ENCODE measurements at regions not wholly inside any gene's neighbourhood (a gene's known extent, or its start where the extent isn't known, plus 50 kb on each side); places are given as distances from the start of the nearest gene placed in this dataset.

DNA sequence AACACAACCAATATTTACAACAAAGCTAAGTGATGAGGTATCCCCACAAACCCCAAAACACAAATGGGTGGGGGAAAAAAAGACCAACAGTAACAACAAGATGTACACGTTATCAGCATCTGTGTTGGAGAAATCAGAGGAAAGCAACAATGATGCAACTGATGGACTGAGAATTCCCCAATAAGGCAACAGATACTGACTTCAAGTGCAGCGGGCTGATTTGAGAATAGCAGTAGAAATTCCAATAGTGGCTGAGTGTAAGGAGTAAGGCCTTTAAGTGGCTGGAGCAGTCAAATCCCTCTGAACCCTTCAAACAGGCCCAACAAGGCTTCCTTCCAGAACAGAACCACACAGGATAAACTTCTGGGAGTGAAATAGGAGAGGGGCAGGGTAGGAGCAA is 97.6 kb downstream of the TM2D1 start:
- DNase-seq (ENCODE audit: low read depth): no peak

DNA sequence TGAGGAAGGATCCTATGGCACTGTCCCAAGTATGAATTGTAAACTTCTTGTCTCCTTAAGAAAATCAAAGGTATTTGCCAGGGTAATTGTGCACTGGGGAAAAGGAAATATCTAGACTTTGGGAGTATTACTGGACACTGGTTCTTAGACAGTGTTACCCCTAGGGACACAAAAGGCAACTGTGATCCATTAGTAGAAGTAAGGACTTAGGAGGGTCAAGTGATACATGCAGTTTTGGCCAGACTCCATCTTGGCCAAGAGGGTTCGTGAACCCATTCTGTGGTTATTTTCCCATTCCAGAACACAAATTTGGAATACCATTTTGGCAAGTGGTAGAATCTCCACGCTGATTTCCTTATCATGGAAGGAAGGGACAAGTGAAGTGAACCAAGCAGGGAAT is 98.1 kb downstream of the TM2D1 start:
- DNase-seq (ENCODE audit: low read depth): no peak

DNA sequence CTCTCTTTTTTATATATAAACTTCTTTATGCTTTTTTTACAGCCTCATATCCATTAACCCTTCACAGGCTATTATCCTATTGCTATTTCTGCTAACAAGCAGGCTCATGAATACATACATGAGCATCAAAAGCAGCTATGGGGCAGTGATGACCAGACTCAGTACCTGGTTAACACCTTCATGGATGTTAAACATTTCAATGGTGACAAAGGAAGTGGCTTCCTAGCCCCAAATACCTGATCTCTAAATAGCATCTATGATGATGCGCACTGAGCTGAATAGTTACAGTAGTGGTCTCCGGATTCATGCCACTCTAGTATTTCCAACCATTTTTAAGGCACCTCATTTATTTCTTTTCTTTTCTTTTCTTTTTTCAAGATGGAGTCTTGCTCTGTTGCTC is 101.1 kb downstream of the TM2D1 start:
- no peak for DNase-seq (ENCODE audit: low read depth)

DNA sequence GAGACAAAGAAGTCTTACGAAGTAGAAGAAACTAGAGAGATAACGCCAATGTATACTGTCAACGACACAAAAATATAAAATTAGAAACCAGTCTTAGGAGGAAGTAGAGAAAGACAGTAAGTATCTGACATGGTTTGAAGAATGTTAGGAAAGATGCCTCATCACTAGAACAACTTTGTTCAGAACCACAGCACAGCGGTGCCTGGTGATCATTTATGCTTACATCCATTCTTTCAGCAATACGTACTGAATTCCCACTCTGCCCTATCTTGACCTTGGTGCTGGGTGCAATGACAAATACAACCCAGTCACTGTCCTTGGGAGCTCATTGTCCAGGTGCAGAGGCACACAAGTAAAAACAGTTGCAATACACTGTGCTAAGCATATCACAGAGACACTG is 104.4 kb downstream of the TM2D1 start:
- no peak for DNase-seq (ENCODE audit: low read depth)

DNA sequence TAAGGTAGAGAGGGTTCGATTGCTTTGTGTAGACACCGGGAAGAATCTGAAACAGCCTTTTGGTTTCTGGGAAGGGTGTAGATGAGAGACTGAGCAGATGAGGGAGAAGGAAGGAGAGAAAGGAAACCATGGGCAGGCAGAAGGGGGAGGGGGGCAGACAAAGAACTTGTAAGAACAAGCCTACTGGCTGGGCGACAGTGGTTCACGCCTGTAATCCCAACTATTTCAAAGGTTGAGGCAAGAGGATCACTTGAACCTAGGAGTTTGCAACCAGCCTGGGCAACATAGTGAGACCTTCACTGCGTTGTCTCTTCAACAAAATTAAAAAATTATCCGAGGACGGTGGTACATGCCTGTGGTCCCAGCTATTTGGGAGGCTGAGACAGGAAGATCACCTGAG is 106.2 kb downstream of the TM2D1 start:
- DNase-seq (ENCODE audit: low read depth): no peak

DNA sequence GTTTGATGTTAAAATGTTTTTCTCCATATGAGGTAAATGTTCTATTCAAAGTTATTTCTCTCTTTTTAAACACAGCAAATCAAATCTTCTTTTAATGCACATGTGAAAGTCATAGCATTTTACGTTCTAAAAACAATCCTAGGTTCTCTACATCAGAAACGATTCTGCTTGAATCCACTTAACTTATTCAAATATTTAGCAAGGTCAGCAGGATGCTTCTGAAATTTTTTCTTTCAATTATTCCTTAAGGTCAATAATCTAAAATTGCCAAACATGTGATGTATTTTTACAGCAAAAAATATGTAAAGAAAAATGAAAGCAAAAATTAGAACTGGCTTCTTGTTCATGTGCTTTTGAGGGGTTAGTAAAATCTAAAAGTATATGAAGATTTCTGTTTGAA is 106.7 kb downstream of the TM2D1 start:
- DNase-seq (ENCODE audit: low read depth): no peak

DNA sequence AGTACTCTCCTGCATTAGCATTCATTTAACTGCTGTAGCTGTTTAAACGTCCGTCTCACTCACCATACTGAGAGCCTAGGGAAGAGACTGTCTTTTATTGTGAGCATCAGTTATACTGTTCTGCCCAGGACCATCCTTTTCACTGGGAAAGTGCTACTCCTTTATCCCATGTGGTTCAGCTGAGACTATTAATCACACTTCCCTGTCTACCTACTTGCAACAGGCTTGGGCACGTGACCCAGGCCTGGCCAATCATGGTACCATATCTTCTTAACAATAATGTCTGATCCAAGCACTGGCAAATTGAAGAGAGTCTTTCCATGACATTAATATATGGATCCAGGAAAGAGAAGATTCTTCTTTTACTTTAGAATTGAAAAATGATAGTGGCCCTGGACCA is 108.1 kb downstream of the TM2D1 start:
- no peak for DNase-seq (ENCODE audit: low read depth)

DNA sequence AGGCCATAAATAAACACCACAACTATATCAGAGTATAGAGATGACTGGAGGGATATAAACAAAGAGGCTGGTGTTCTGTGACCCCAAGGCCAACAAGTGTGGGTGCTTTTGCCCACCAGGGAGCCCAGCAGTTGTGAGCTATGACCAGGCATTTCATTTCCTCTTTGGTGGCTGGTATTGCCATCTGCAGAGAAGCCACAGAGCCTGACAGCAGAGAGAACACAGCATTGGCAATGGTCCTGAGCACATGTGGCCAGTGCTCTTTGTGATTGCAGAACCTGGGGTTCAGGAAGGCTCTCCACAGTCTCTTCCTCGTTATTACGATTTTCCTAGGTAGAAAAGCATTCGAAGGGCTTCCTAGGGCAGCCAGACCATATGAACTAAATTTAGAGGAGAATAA is 112.3 kb downstream of the TM2D1 start:
- no peak for DNase-seq (ENCODE audit: low read depth)

DNA sequence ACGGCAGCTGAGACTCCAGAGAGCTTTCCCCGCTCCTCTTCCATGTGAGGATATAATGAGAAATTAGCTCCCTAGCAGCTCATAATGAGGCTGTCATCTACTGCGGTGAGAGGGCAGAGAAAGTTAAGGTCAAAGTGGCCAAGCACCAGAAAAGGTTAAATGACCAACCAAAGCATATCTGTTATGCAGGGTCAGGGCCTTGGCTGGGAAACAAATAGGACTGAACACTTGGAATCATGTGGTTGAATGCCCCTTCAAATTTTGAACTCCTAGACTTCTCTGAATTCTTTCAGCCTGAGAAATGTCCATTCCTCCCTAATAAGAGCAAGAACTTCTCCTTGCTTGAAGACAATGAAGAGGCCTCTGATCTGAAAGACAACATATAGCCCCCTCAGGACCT is 115.9 kb downstream of the TM2D1 start:
- no peak for DNase-seq (ENCODE audit: low read depth)

DNA sequence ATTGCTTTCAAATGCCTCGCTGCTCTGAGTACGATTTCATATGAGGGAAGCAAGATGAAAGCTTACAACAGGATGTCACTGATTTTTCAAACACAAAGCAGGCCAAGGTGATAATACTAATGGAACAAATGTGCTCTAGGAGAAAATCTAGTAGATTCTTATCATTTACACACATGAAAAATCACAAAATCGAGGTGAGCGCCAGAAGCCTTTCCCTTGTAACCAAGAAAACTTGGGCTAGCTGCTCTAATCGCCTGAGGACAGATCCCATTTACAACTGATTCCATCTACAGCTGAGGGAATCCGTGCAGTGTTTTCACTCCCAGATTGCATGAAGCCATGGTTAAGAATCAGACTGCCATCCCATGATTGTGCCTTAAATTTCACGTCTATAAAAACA is 117.5 kb downstream of the TM2D1 start:
- no peak for DNase-seq (ENCODE audit: low read depth)

DNA sequence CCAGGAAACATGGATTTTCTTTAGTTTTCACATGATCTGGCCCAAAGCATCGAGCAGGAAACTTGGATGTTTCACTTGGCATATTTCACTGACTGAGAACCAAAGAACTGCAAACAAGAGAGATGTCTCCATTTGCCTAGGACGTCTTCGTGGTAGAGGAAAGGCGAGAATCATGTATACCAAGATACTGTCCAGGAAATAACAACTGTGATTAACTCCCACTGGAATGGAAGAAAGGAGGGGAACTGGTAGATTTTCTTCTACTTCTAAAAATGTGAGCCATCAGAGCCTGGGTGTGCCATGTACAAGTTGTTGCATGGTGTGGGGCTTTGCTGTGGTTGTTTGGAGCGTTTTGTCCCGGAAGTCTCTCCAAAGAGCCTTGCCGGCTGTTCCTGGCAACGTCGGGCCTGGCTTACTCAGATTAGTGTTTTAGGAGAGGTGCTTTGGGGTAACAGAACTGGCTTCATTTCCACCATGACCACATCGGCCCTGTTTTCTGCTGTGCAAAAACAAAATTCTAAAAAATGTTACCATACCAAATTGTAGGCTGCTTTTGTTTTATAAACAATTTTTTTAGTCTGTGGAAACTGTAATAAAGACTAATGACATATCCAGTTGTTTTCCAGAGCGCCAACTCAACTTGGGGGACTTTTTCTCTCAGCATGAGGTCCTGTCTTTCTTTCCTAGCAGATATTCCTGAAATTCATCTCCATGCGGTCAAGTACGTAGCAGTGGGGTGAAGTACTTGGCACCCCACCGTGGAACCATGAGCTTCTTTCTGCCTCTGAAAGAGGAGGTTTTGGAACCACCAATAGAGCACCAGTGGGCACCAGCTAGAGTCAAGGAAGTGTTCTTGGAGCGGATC is 118.3 kb downstream of the TM2D1 start:
- no peak for DNase-seq (ENCODE audit: low read depth)

DNA sequence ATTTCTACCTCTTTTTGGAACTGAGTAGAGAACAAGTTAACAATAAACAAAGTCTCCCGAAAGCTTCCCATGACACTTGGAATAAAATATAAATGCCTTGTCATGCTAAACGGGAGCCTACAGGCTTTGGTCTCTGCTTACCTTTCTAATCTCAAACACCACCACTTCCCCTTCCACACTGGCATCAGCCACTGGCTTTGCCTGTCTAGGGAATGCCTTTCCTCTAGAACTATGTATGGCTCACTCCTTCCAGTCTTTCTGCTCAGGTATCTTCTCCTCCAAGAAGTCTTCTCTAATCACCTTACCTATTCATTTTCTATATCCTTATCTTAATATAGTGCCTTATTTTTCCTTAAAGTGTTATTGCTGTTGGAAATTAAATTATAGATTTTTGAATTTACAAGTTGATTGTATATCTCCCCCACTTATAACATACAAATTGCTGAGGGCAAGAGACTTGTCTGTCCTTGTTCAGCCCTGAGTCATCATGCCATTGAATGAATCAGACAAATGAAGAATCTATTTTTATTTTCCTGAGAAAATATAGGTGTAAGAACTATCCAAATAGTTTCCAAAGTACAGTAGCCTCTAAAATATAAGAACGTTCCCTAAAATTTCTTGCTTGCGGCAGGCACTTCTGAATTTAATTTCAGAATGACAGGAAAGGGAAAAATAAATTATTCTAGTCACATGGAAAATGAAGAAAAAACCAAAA is 119.2 kb downstream of the TM2D1 start:
- no peak for DNase-seq (ENCODE audit: low read depth)

DNA sequence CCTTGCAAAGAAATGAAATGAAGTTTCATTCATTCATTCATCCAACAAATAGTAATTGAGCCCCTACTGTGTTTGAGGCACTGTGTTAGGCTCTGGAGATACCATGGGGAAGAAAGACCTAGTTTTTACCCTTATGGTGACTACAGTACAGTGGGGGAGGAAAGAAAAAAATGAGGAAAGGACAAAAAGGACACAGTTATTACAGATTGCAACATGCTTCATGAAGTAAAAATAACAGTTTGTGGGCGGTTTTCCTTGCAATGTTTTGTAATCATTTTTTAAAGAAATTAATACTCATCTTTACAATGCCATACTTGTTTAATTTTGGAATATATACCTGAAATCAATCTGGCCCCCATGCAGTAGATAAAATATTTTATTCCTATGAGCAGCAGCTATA is 120.3 kb downstream of the TM2D1 start:
- DNase-seq (ENCODE audit: low read depth): no peak

DNA sequence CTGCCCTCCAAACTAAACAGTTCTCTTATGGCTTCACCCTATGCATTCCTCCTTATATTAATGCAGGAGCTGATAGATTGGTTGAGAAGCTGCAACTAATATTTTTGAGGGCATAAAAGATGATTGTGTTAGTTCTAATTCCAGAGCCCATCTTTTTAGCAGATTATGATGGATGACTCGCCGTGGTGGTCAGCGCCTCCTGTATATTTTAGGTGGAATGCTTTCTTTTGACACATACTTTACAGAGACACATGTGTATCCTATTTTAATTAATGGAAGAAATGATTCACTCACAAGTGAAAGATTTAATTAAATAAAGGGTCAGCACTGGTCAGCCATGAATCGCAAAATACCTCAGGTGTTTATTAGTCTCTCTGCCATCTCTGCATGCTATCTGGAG is 120.7 kb downstream of the TM2D1 start:
- DNase-seq (ENCODE audit: low read depth): no peak

DNA sequence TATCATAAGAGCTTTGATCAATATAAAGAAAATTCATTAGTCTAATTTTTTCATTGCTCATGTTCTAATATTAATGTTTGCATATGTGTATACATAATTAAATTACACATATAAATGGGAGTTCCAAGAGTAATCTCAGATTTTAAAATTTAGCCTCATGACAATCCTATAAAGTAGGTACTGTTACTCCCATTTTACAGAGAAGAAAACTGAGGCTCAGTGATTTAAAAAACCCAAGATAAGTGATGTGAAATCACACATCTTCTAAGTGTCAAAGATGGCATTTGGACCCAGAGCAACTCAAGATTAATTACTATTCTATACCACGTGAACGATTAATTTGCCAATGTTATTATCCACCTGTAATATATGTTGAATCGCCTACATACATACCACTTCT is 122.3 kb downstream of the TM2D1 start:
- DNase-seq (ENCODE audit: low read depth): no peak

DNA sequence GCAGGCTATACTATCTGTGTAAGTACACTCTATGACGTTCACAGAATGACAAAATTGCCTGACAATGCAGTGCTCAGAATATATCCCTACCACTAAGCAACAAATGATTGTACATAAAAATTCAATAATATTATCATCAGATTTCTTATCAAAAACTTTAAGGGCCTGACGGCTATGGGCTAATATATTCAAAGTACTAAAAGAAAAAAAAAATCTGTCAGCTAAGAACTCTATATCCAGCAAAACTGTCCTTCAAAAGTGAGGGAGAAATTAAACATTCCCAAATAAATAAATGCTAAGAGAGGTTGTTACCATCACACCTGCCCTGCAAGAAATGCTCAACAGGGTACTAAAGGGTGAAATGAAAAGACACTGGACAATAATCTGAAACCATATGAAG is 127.3 kb downstream of the TM2D1 start:
- no peak for DNase-seq (ENCODE audit: low read depth)

DNA sequence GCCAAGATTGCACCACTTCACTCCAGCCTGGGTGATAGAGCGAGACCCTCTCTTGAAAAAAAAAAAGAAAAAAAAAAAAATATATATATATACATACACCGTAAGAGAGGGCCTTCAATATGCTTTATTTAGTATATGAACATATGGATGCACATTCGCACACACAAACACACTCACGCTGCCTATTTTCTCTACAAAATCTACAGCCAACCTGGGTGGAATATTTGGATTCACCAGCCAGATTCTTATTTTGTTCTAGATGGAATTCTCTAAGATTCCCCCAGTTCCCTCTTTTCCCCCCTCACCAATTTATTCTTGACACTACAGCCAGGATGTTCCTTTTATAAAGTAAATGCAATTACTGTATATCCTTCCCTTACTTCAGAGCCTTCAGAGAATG is 131.6 kb downstream of the TM2D1 start:
- DNase-seq (ENCODE audit: low read depth): no peak

DNA sequence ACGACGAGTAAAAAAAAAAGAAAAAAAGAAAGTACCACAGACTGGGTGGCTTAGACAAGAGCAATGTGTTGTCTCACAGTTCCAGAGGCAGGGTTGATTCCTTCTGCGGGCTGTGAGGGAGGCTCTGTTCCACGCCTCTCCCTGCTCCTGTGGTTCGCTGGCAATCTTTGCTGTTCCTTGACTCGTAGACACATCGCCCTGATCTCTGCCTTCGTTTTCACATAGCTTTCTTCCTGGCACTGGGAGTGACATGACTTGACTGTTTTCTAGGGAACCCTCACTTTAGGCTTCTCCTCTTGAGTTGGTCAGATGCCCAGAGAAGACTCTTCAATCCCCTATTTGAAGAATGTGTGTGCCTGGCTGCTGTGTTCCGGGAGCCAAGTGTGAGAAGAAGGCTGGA is 133.6 kb downstream of the TM2D1 start:
- DNase-seq (ENCODE audit: low read depth): no peak

DNA sequence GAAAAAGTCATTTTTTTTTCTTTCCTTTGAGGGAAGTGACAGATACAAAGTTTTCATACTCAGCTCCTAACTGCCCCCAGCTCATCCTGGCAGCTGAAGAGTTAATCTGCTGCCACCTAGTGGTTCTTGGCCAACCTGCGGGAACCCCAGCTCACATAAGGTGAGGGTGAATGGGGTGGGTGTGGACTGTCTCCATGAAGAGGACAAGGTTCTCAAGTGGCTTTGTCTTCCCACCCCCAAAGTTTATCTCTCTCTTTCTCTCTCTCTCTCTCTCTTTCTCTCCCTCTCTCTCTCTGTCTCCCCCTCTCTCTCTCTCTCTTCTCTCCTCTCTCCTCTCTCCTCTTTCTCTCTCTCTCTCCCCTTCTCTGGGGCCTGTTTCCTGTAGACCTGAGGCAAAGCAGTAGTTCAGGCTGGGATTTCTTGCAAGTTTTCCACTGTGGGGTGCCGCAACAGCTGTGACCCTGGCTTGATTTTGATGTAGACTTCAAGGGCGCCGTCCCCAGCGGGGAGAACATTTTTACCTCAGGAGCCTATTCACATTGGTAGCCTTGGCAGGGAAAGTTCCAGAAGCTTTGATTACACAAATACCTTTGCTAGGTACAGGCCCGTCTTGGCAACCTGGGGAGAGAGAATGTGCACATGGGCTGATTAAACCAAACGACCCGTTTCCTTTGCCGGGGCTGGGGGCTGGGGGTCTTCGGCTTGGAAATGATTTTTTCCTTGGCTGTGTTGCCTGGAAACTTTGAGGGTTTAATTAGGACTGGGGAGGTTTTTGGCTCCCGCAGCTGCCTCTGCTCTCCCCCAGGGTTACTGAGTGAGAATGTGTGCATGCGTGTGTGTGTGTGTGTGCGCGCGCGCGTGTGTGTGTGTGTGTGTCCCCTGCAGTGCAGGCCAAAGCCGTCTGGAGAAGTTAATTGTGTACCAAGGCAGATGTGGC is 135.9 kb downstream of the TM2D1 start:
- DNase-seq (ENCODE audit: low read depth): peak; percentile 8

DNA sequence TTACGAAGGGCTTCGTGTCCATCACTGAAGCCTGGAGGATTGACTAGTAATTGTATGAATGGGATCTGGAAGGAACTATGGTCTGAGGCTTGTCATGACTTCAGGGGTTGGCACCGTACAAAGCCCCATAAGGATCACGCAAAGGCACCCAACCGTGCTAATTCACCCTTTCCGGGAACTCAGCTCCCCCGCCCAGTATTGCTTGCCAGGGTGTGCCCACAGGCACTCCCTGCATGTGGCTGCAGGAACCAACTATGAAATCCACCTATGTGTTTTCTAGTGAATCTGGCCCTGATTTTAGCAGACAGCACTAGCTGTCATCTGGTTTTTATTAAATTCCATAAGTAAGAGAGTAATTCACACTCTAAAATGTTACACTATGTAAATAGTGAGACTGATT is 139.2 kb downstream of the TM2D1 start:
- no peak for DNase-seq (ENCODE audit: low read depth)

DNA sequence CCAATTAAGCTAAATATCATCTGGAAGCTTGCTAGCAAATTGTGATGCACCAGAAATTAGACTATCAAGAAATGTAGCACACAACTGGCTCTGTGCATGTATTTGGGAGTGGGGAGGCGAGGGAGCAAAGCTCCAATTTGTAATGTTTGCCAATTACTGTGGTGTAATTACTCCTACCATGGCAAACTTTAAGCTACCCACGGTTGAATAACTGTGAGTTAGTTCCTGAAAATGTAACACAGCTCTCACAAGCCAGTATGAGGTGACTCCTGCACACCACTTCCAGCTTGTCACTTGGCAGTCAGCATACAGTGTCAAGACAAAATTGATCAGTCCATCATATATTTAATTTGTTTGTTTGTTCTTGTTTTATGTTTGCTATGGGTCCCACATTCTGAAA is 141.2 kb downstream of the TM2D1 start:
- DNase-seq (ENCODE audit: low read depth): no peak

DNA sequence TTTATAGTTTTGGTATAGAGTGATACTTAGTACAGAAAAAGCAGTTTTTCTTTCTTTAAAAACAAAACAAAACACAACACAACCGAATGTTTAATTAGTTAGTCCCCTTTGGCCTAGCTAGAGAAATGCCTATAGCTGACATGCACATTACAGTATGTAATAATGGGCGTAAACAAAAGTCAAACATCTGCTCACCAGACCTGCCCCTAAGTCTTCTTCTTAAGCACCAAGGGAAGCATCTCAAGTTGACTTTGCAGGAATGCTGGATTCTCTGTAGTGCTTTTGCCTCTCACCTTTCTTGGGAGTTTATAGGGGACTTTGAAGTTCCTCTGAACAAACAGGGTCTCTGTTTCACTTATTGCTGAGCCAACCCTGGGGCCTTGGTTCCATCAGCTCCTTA is 143.7 kb downstream of the TM2D1 start:
- no peak for DNase-seq (ENCODE audit: low read depth)

DNA sequence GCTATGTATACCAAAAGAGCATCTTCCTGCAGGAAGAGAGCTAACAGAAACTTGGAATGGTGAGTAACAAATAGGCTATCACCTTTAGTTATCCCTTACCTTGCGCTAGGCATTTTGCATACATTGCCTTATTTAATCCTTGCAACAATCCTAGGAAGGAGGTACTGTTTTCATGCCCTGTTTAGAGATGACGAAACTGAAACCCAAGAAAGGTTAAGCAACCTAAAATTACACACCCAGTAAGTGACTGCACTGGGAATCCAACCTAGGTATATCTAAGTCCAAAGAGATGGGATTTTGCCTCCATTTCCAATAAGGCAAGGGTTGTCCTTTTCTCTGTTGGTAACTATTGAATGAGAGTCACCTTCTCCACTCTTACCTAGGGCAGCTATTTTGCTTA is 144.5 kb downstream of the TM2D1 start:
- no peak for DNase-seq (ENCODE audit: low read depth)
